ENCODE measurements at regions not wholly inside any gene's neighbourhood (a gene's known extent, or its start where the extent isn't known, plus 50 kb on each side); places are given as distances from the start of the nearest gene placed in this dataset.

GRCh38 chr10:110373857-110374654 is 69.3 kb upstream of the SMNDC1 start:
- TF ChIP-seq TAF1 (conservative IDR thresholded peaks at IDR 0.05): no peak
- TF ChIP-seq, protein P1, sequence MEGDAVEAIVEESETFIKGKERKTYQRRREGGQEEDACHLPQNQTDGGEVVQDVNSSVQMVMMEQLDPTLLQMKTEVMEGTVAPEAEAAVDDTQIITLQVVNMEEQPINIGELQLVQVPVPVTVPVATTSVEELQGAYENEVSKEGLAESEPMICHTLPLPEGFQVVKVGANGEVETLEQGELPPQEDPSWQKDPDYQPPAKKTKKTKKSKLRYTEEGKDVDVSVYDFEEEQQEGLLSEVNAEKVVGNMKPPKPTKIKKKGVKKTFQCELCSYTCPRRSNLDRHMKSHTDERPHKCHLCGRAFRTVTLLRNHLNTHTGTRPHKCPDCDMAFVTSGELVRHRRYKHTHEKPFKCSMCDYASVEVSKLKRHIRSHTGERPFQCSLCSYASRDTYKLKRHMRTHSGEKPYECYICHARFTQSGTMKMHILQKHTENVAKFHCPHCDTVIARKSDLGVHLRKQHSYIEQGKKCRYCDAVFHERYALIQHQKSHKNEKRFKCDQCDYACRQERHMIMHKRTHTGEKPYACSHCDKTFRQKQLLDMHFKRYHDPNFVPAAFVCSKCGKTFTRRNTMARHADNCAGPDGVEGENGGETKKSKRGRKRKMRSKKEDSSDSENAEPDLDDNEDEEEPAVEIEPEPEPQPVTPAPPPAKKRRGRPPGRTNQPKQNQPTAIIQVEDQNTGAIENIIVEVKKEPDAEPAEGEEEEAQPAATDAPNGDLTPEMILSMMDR (IDR thresholded peaks at IDR 0.05; ENCODE audit: low read depth, low read length, missing input control): no peak
- no peak for TF ChIP-seq JUND (IDR thresholded peaks at IDR 0.05)

All from liver (tissue), 3 donors.